Karpas-422 (cell line): ENCODE measurements at regions not wholly inside any gene's neighbourhood (a gene's known extent, or its start where the extent isn't known, plus 50 kb on each side); places are given as distances from the start of the nearest gene placed in this dataset.
"Not testable (repeated sequence)": the region's sequence is repeated elsewhere in the genome, so short reads cannot be mapped to it uniquely, and the experiment has no call there.

ENCODE experiments used
- DNase-seq: peaks from one replicate; pipeline ENCODE4 v3.0.0-alpha.2; 2015
- H2AFZ ChIP-seq: fragments of 200-600 bp; sonication (generic); 2 replicates; pipeline ENCODE4 v1.6.1; 2014; ENCODE audit warnings: antibody characterized with exemption, low read length, mixed read lengths
- H3K27ac ChIP-seq: fragments of 200-600 bp; sonication (generic); 2 replicates; pipeline ENCODE4 v1.5.1; 2014; ENCODE audit warnings: mild to moderate bottlenecking, low read length, moderate library complexity
- H3K27me3 ChIP-seq: fragments of 200-600 bp; sonication (generic); 2 replicates; pipeline ENCODE4 v1.6.1; 2014; ENCODE audit warnings: low read length, mixed read lengths
- H3K36me3 ChIP-seq: fragments of 200-600 bp; sonication (generic); 2 replicates; pipeline ENCODE4 v1.6.1; 2014; ENCODE audit warnings: low read length, mixed read lengths; ENCODE audit not compliant: insufficient read depth
- H3K4me1 ChIP-seq: fragments of 200-600 bp; sonication (generic); 2 replicates; pipeline ENCODE4 v1.6.1; 2014; ENCODE audit warnings: mild to moderate bottlenecking, low read length, mixed read lengths
- H3K4me2 ChIP-seq: fragments of 200-600 bp; sonication (generic); 2 replicates; pipeline ENCODE4 v1.6.1; 2014; ENCODE audit warnings: low read length, low read depth, mild to moderate bottlenecking; ENCODE audit not compliant: poor library complexity, severe bottlenecking
- H3K4me3 ChIP-seq: fragments of 200-600 bp; sonication (generic); 2 replicates; pipeline ENCODE4 v1.5.1; 2014; ENCODE audit warnings: mild to moderate bottlenecking, antibody characterized with exemption, low read length, mixed read lengths
- H3K79me2 ChIP-seq: fragments of 200-600 bp; sonication (generic); 2 replicates; pipeline ENCODE4 v1.6.1; 2014; ENCODE audit warnings: mild to moderate bottlenecking, low read length, mixed read lengths
- H3K9ac ChIP-seq: fragments of 200-600 bp; sonication (generic); 2 replicates; pipeline ENCODE4 v1.6.0; 2014; ENCODE audit warnings: low read length
- H3K9me2 ChIP-seq: fragments of 200-600 bp; sonication (generic), shearing (Covaris generic); replicated peaks from 2 replicates; pipeline ENCODE4 v1.6.0; 2014; ENCODE audit warnings: mild to moderate bottlenecking, low read length, moderate library complexity; ENCODE audit not compliant: insufficient read depth
- H3K9me3 ChIP-seq: fragments of 300-700, 200-600 bp; sonication (generic); 2 replicates; pipeline ENCODE4 v1.6.1; 2014; ENCODE audit warnings: low read length, mixed read lengths
- H4K20me1 ChIP-seq: fragments of 200-600 bp; sonication (generic); 2 replicates; pipeline ENCODE4 v1.6.1; 2014; ENCODE audit warnings: mild to moderate bottlenecking, antibody characterized with exemption, low read length, low read depth; ENCODE audit not compliant: insufficient read depth

DNA sequence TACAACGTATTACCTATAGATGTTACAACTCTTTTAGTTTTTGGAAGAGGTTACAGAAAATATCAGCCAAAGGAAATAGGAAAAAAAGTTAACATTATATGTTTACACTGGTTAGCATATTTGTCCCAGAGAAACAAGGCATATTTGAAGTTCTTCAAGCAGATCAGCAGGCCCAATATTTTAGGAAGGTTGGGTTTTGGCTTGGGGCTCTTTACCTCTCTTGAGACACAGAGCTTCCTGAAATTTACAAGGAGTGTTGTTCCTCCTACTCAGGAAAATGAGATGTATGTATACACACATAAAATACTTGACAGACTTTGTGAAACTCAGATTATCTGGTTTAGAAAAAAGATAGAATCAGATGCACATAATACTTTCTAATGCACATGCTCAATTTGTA is 323.6 kb downstream of the HGF start:
- Histone ChIP-seq H3K4me1 (no peaks in the 10 kb centered on the region), H3K79me2 (no peaks in the 10 kb centered on the region), H3K4me2 (no peak overlapping the region), H3K36me3 (no peaks in the 10 kb centered on the region), H3K9me2 (no peaks in the 10 kb centered on the region), H3K4me3 (no peak overlapping the region), H3K9ac (no peak overlapping the region), H3K9me3 (peaks cover 4% of the 10 kb centered on the region; the same call in 1 of the 2 replicates), H4K20me1 (no peaks in the 10 kb centered on the region), H3K27ac (no peak overlapping the region), H3K27me3 (no peaks in the 10 kb centered on the region), H2AFZ (no peak overlapping the region)
- DNase-seq, result no peak

DNA sequence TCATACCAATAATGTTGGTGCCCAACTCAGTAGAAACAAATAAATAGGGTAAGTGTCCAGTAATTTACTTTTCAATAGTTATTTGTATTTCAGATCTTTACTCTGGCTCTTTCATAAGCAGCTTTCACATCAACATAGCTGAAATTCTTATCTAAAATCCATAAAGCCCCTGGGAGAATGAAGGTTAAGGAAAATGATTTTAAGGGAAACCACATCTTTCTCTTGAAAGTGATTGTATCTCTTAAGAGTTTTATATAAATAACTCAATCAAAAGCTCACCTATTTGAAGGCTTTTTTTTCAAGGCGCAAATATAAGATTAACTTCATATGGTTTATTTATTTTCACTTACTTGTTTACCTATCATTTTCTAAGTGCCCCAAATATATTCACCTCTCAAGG is 324.4 kb downstream of the HGF start:
- Histone ChIP-seq H3K27me3 (no peaks in the 10 kb centered on the region), H3K27ac (no peak overlapping the region), H3K79me2 (no peaks in the 10 kb centered on the region), H3K36me3 (no peaks in the 10 kb centered on the region), H3K9ac (no peak overlapping the region), H4K20me1 (no peaks in the 10 kb centered on the region), H3K9me2 (no peaks in the 10 kb centered on the region), H3K9me3 (peaks cover 9% of the 10 kb centered on the region; the same call in 1 of the 2 replicates), H3K4me1 (no peaks in the 10 kb centered on the region), H2AFZ (no peak overlapping the region), H3K4me3 (no peak overlapping the region), H3K4me2 (no peak overlapping the region)
- DNase-seq, result no peak

GRCh38 chr7:81441750-81442149 is 328.1 kb downstream of the HGF start:
- H3K4me1 ChIP-seq, result no peaks in the 10 kb centered on the region
- H4K20me1 ChIP-seq, result no peaks in the 10 kb centered on the region
- no peaks in the 10 kb centered on the region for H3K9me2 ChIP-seq
- H3K27me3 ChIP-seq, result no peaks in the 10 kb centered on the region
- no peaks in the 10 kb centered on the region for H3K79me2 ChIP-seq
- no peak overlapping the region for H3K4me2 ChIP-seq
- no peak for DNase-seq
- H3K9me3 ChIP-seq, result 0 out of 2 replicates have a peak, but pooled peaks cover 8% of the 10 kb centered on the region
- H3K36me3 ChIP-seq, result no peaks in the 10 kb centered on the region
- no peak overlapping the region for H3K27ac ChIP-seq
- H3K9ac ChIP-seq, result no peak overlapping the region
- H2AFZ ChIP-seq, result no peak overlapping the region
- no peak overlapping the region for H3K4me3 ChIP-seq

- Histone ChIP-seq H3K9ac (no peak overlapping the region), H3K4me3 (no peak overlapping the region), H2AFZ (no peak overlapping the region), H3K9me3 (0 out of 2 replicates have a peak, but pooled peaks cover 8% of the 10 kb centered on the region), H3K36me3 (no peaks in the 10 kb centered on the region), H3K79me2 (no peaks in the 10 kb centered on the region), H3K27me3 (no peaks in the 10 kb centered on the region), H3K27ac (no peak overlapping the region), H3K4me1 (no peaks in the 10 kb centered on the region), H4K20me1 (no peaks in the 10 kb centered on the region), H3K4me2 (no peak overlapping the region), H3K9me2 (no peaks in the 10 kb centered on the region)
- no peak for DNase-seq
These were observed 330.3 kb downstream of the HGF start for GRCh38 chr7:81439591-81439990.

GRCh38 chr7:81437160-81437559 is 332.7 kb downstream of the HGF start:
- H3K79me2 ChIP-seq, H3K27me3 ChIP-seq, H3K27ac ChIP-seq, H3K9me2 ChIP-seq, H3K4me2 ChIP-seq, H3K4me3 ChIP-seq, H3K36me3 ChIP-seq, DNase-seq, H2AFZ ChIP-seq, H3K4me1 ChIP-seq, H3K9ac ChIP-seq, H4K20me1 ChIP-seq: not testable (repeated sequence)
- H3K9me3 ChIP-seq, result peaks cover 18% of the 10 kb centered on the region

DNA sequence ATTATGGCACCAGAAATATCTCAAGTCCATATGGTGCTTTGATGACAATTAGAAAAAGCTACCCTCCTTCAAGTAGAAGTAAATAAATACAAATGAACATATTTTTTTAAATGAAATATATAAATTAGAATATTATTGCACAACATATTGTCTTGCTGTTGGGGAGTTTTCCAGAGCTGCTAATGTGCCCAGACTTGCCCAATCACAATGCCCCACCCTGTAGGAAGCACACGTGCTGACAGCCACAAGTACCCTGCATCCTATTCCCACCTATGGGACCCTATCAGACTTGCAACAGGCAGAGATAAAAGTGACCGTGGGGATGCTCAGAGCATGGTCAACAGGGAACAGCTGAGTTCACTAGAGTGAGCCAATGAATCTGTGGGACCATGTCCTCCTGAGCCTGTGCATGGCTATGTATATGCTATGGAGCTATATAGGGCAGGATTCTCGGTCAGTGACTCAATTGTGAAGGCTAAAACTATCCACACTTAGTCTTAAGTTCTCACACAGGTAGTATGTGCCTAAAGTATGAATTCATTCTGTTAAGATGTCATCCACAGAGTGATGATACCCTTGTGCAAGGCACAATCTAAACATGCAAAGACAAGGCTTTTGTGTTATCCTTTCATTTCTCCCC is 336.0 kb downstream of the HGF start:
- Histone ChIP-seq H4K20me1 (no peaks in the 10 kb centered on the region), H3K4me2 (no peak overlapping the region), H3K4me1 (no peaks in the 10 kb centered on the region), H2AFZ (no peak overlapping the region), H3K27ac (no peak overlapping the region), H3K4me3 (no peak overlapping the region), H3K27me3 (no peaks in the 10 kb centered on the region), H3K79me2 (no peaks in the 10 kb centered on the region), H3K9me3 (peaks cover 12% of the 10 kb centered on the region), H3K9ac (no peak overlapping the region), H3K36me3 (no peaks in the 10 kb centered on the region), H3K9me2 (no peaks in the 10 kb centered on the region)
- DNase-seq, result no peak

DNA sequence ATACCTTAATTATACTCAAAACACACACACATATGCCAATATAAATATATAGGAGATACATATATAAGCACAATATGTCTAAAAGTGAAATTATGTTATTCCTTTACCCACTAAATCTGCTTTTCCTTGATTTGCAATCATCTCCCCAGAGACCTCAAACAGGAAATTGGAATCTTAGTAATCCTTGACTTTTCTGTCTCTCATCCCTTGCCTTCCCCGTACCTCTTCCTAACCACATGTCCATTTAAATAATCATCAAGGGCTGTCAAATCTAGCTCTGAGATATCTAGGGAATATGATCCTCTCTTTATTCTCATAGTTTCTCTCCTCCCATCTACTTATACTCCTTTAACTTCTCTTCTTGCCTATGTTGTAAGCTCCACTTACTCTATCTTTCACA is 336.6 kb downstream of the HGF start:
- no peaks in the 10 kb centered on the region for H3K27me3 ChIP-seq
- no peak overlapping the region for H3K27ac ChIP-seq
- DNase-seq, result no peak
- no peaks in the 10 kb centered on the region for H3K36me3 ChIP-seq
- H3K9me3 ChIP-seq, result peaks cover 12% of the 10 kb centered on the region
- H3K4me1 ChIP-seq, result no peaks in the 10 kb centered on the region
- H3K9me2 ChIP-seq, result no peaks in the 10 kb centered on the region
- no peaks in the 10 kb centered on the region for H3K79me2 ChIP-seq
- no peaks in the 10 kb centered on the region for H4K20me1 ChIP-seq
- no peak overlapping the region for H3K9ac ChIP-seq
- H3K4me2 ChIP-seq, result no peak overlapping the region
- no peak overlapping the region for H3K4me3 ChIP-seq
- no peak overlapping the region for H2AFZ ChIP-seq

DNA sequence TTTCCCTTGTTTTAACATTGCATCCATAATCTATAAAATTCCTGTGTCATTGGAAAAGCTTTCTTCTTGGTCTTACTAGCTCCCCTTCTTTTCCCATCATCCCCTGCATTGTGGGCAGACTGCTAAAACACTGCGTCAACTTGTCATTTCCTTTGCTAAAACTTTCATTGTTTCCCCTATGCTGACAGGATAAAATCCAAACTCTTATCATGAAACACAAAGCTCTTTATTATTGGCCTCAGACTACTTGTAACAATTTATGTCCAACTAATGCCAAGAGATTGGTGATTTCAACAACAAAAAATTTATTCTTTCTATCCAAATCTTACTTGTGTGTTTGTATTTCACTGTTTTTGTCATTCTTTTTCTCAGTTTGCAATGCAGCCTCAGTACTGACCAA is 339.1 kb downstream of the HGF start:
- H3K4me3 ChIP-seq, result no peak overlapping the region
- no peak overlapping the region for H3K4me2 ChIP-seq
- H2AFZ ChIP-seq, result no peak overlapping the region
- H3K9me3 ChIP-seq, result peaks cover 15% of the 10 kb centered on the region
- no peak overlapping the region for H3K9ac ChIP-seq
- no peaks in the 10 kb centered on the region for H3K27me3 ChIP-seq
- H3K27ac ChIP-seq, result no peak overlapping the region
- H4K20me1 ChIP-seq, result no peaks in the 10 kb centered on the region
- no peaks in the 10 kb centered on the region for H3K79me2 ChIP-seq
- no peaks in the 10 kb centered on the region for H3K4me1 ChIP-seq
- H3K36me3 ChIP-seq, result no peaks in the 10 kb centered on the region
- H3K9me2 ChIP-seq, result no peaks in the 10 kb centered on the region
- no peak for DNase-seq

- H3K79me2 ChIP-seq, result no peaks in the 10 kb centered on the region
- no peaks in the 10 kb centered on the region for H4K20me1 ChIP-seq
- no peaks in the 10 kb centered on the region for H3K4me1 ChIP-seq
- no peak overlapping the region for H2AFZ ChIP-seq
- no peak overlapping the region for H3K27ac ChIP-seq
- no peaks in the 10 kb centered on the region for H3K27me3 ChIP-seq
- no peaks in the 10 kb centered on the region for H3K36me3 ChIP-seq
- H3K4me2 ChIP-seq, result no peak overlapping the region
- DNase-seq, result no peak
- H3K9ac ChIP-seq, result no peak overlapping the region
- no peaks in the 10 kb centered on the region for H3K9me2 ChIP-seq
- H3K4me3 ChIP-seq, result no peak overlapping the region
- peaks cover 18% of the 10 kb centered on the region for H3K9me3 ChIP-seq
These were observed 339.7 kb downstream of the HGF start for GRCh38 chr7:81430150-81430549.
